ENCODE measurements at regions not wholly inside any gene's neighbourhood (a gene's known extent, or its start where the extent isn't known, plus 50 kb on each side); places are given as distances from the start of the nearest gene placed in this dataset.

GRCh38 chr12:68455691-68456345 is 123.7 kb upstream of the MDM1 start:
- H3K4me1 ChIP-seq (ENCODE audit: insufficient read depth, insufficient read length), result no peaks in the 10 kb centered on the region
- H3K4me3 ChIP-seq (ENCODE audit: insufficient read length, low read depth), result no peak overlapping the region
- no peaks in the 10 kb centered on the region for H3K9me3 ChIP-seq (ENCODE audit: insufficient read depth, low read length)
- H3K36me3 ChIP-seq (ENCODE audit: insufficient read depth, insufficient read length, low read length), result no peaks in the 10 kb centered on the region
- TF ChIP-seq SUZ12 (IDR thresholded peaks at IDR 0.05; ENCODE audit: extremely low read depth, insufficient read depth, insufficient read length) (no peak), ZNF274 (IDR thresholded peaks at IDR 0.05; ENCODE audit: low read depth, low read length) (no peak), YY1 (IDR thresholded peaks at IDR 0.05; ENCODE audit: insufficient read depth, insufficient read length) (no peak)
- no peaks in the 10 kb centered on the region for H3K27me3 ChIP-seq (ENCODE audit: insufficient read depth, insufficient read length)
- H3K9ac ChIP-seq (ENCODE audit: insufficient read length, low read depth), result no peak overlapping the region
- DNase-seq (ENCODE audit: low read depth, low spot score), result no peak

GRCh38 chr12:68458866-68459265 is 126.7 kb upstream of the MDM1 start:
- no peak for DNase-seq (ENCODE audit: low read depth, low spot score)
- no peaks in the 10 kb centered on the region for H3K4me1 ChIP-seq (ENCODE audit: insufficient read depth, insufficient read length)
- TF ChIP-seq YY1 (IDR thresholded peaks at IDR 0.05; ENCODE audit: insufficient read depth, insufficient read length) (no peak), ZNF274 (IDR thresholded peaks at IDR 0.05; ENCODE audit: low read depth, low read length) (no peak), SUZ12 (IDR thresholded peaks at IDR 0.05; ENCODE audit: extremely low read depth, insufficient read depth, insufficient read length) (no peak)
- no peaks in the 10 kb centered on the region for H3K9me3 ChIP-seq (ENCODE audit: insufficient read depth, low read length)
- no peaks in the 10 kb centered on the region for H3K36me3 ChIP-seq (ENCODE audit: insufficient read depth, insufficient read length, low read length)
- H3K4me3 ChIP-seq (ENCODE audit: insufficient read length, low read depth), result no peak overlapping the region
- no peaks in the 10 kb centered on the region for H3K27me3 ChIP-seq (ENCODE audit: insufficient read depth, insufficient read length)
- no peak overlapping the region for H3K9ac ChIP-seq (ENCODE audit: insufficient read length, low read depth)

GRCh38 chr12:68460236-68460635 is 128.1 kb upstream of the MDM1 start:
- Histone ChIP-seq H3K27me3 (ENCODE audit: insufficient read depth, insufficient read length) (no peaks in the 10 kb centered on the region), H3K36me3 (ENCODE audit: insufficient read depth, insufficient read length, low read length) (no peaks in the 10 kb centered on the region), H3K9me3 (ENCODE audit: insufficient read depth, low read length) (no peaks in the 10 kb centered on the region), H3K4me3 (ENCODE audit: insufficient read length, low read depth) (no peak overlapping the region), H3K4me1 (ENCODE audit: insufficient read depth, insufficient read length) (no peaks in the 10 kb centered on the region), H3K9ac (ENCODE audit: insufficient read length, low read depth) (no peak overlapping the region)
- DNase-seq (ENCODE audit: low read depth, low spot score), result no peak
- TF ChIP-seq ZNF274 (IDR thresholded peaks at IDR 0.05; ENCODE audit: low read depth, low read length) (no peak), SUZ12 (IDR thresholded peaks at IDR 0.05; ENCODE audit: extremely low read depth, insufficient read depth, insufficient read length) (no peak), YY1 (IDR thresholded peaks at IDR 0.05; ENCODE audit: insufficient read depth, insufficient read length) (no peak)

GRCh38 chr12:68461645-68462044 is 129.5 kb upstream of the MDM1 start:
- Histone ChIP-seq H3K27me3 (ENCODE audit: insufficient read depth, insufficient read length) (no peaks in the 10 kb centered on the region), H3K4me3 (ENCODE audit: insufficient read length, low read depth) (no peak overlapping the region), H3K4me1 (ENCODE audit: insufficient read depth, insufficient read length) (no peaks in the 10 kb centered on the region), H3K9me3 (ENCODE audit: insufficient read depth, low read length) (no peaks in the 10 kb centered on the region), H3K36me3 (ENCODE audit: insufficient read depth, insufficient read length, low read length) (no peaks in the 10 kb centered on the region), H3K9ac (ENCODE audit: insufficient read length, low read depth) (no peak overlapping the region)
- TF ChIP-seq ZNF274 (IDR thresholded peaks at IDR 0.05; ENCODE audit: low read depth, low read length) (no peak), SUZ12 (IDR thresholded peaks at IDR 0.05; ENCODE audit: extremely low read depth, insufficient read depth, insufficient read length) (no peak), YY1 (IDR thresholded peaks at IDR 0.05; ENCODE audit: insufficient read depth, insufficient read length) (no peak)
- DNase-seq (ENCODE audit: low read depth, low spot score), result no peak

- H3K36me3 ChIP-seq (ENCODE audit: insufficient read depth, insufficient read length, low read length), result no peaks in the 10 kb centered on the region
- H3K9me3 ChIP-seq (ENCODE audit: insufficient read depth, low read length), result no peaks in the 10 kb centered on the region
- H3K4me1 ChIP-seq (ENCODE audit: insufficient read depth, insufficient read length), result no peaks in the 10 kb centered on the region
- no peak for DNase-seq (ENCODE audit: low read depth, low spot score)
- TF ChIP-seq YY1 (IDR thresholded peaks at IDR 0.05; ENCODE audit: insufficient read depth, insufficient read length), result no peak
- TF ChIP-seq ZNF274 (IDR thresholded peaks at IDR 0.05; ENCODE audit: low read depth, low read length), result no peak
- TF ChIP-seq SUZ12 (IDR thresholded peaks at IDR 0.05; ENCODE audit: extremely low read depth, insufficient read depth, insufficient read length), result no peak
- H3K27me3 ChIP-seq (ENCODE audit: insufficient read depth, insufficient read length), result no peaks in the 10 kb centered on the region
- H3K9ac ChIP-seq (ENCODE audit: insufficient read length, low read depth), result no peak overlapping the region
- no peak overlapping the region for H3K4me3 ChIP-seq (ENCODE audit: insufficient read length, low read depth)
Measured at GRCh38 chr12:68462803-68463202, 130.6 kb upstream of the MDM1 start.

- H3K36me3 ChIP-seq (ENCODE audit: insufficient read depth, insufficient read length, low read length), result no peaks in the 10 kb centered on the region
- H3K9ac ChIP-seq (ENCODE audit: insufficient read length, low read depth), result no peak overlapping the region
- H3K4me1 ChIP-seq (ENCODE audit: insufficient read depth, insufficient read length), result no peaks in the 10 kb centered on the region
- TF ChIP-seq ZNF274 (IDR thresholded peaks at IDR 0.05; ENCODE audit: low read depth, low read length) (no peak), YY1 (IDR thresholded peaks at IDR 0.05; ENCODE audit: insufficient read depth, insufficient read length) (no peak), SUZ12 (IDR thresholded peaks at IDR 0.05; ENCODE audit: extremely low read depth, insufficient read depth, insufficient read length) (no peak)
- H3K4me3 ChIP-seq (ENCODE audit: insufficient read length, low read depth), result no peak overlapping the region
- DNase-seq (ENCODE audit: low read depth, low spot score), result no peak
- H3K9me3 ChIP-seq (ENCODE audit: insufficient read depth, low read length), result no peaks in the 10 kb centered on the region
- H3K27me3 ChIP-seq (ENCODE audit: insufficient read depth, insufficient read length), result no peaks in the 10 kb centered on the region
Measured at GRCh38 chr12:68465227-68465626, 133.1 kb upstream of the MDM1 start.

GRCh38 chr12:68467514-68467913 is 135.4 kb upstream of the MDM1 start:
- Histone ChIP-seq H3K36me3 (ENCODE audit: insufficient read depth, insufficient read length, low read length) (no peaks in the 10 kb centered on the region), H3K27me3 (ENCODE audit: insufficient read depth, insufficient read length) (no peaks in the 10 kb centered on the region), H3K4me3 (ENCODE audit: insufficient read length, low read depth) (no peak overlapping the region), H3K9ac (ENCODE audit: insufficient read length, low read depth) (no peak overlapping the region), H3K9me3 (ENCODE audit: insufficient read depth, low read length) (no peaks in the 10 kb centered on the region), H3K4me1 (ENCODE audit: insufficient read depth, insufficient read length) (no peaks in the 10 kb centered on the region)
- no peak for TF ChIP-seq ZNF274 (IDR thresholded peaks at IDR 0.05; ENCODE audit: low read depth, low read length)
- DNase-seq (ENCODE audit: low read depth, low spot score), result no peak
